ENCODE measurements at regions not wholly inside any gene's neighbourhood (a gene's known extent, or its start where the extent isn't known, plus 50 kb on each side); places are given as distances from the start of the nearest gene placed in this dataset.

GRCh38 chr6:113486199-113486598 lies 370.9 kb upstream of the MARCKS start:
- no peaks in the 10 kb centered on the region for H3K9me3 ChIP-seq (ENCODE audit: severe bottlenecking)
- no peak overlapping the region for H3K4me3 ChIP-seq (ENCODE audit: low read depth, low read length)
- H3K36me3 ChIP-seq, result no peaks in the 10 kb centered on the region
- no peaks in the 10 kb centered on the region for H3K27me3 ChIP-seq (ENCODE audit: insufficient read depth, low read depth, severe bottlenecking)
- no peak overlapping the region for H3K27ac ChIP-seq
- TF ChIP-seq CTCF (IDR thresholded peaks at IDR 0.05; ENCODE audit: low read depth, low read length), result no peak
- no peak for DNase-seq

GRCh38 chr6:113487489-113488058 lies 369.6 kb upstream of the MARCKS start:
- TF ChIP-seq CTCF (IDR thresholded peaks at IDR 0.05; ENCODE audit: low read depth, low read length), result no peak
- Histone ChIP-seq H3K36me3 (no peaks in the 10 kb centered on the region), H3K27ac (no peak overlapping the region), H3K4me3 (ENCODE audit: low read depth, low read length) (no peak overlapping the region), H3K9me3 (ENCODE audit: severe bottlenecking) (no peaks in the 10 kb centered on the region), H3K27me3 (ENCODE audit: insufficient read depth, low read depth, severe bottlenecking) (no peaks in the 10 kb centered on the region)
- DNase-seq, result no peak

- no peaks in the 10 kb centered on the region for H3K36me3 ChIP-seq
- H3K27ac ChIP-seq, result no peak overlapping the region
- H3K27me3 ChIP-seq (ENCODE audit: insufficient read depth, low read depth, severe bottlenecking), result no peaks in the 10 kb centered on the region
- H3K9me3 ChIP-seq (ENCODE audit: severe bottlenecking), result no peaks in the 10 kb centered on the region
- H3K4me3 ChIP-seq (ENCODE audit: low read depth, low read length), result no peak overlapping the region
- DNase-seq, result no peak
- TF ChIP-seq CTCF (IDR thresholded peaks at IDR 0.05; ENCODE audit: low read depth, low read length), result no peak
Observed at GRCh38 chr6:113488061-113488460, 369.1 kb upstream of the MARCKS start.

- DNase-seq, result no peak
- H3K27me3 ChIP-seq (ENCODE audit: insufficient read depth, low read depth, severe bottlenecking), result no peaks in the 10 kb centered on the region
- TF ChIP-seq CTCF (IDR thresholded peaks at IDR 0.05; ENCODE audit: low read depth, low read length), result peak; percentile 49
- H3K27ac ChIP-seq, result no peak overlapping the region
- no peaks in the 10 kb centered on the region for H3K36me3 ChIP-seq
- no peak overlapping the region for H3K4me3 ChIP-seq (ENCODE audit: low read depth, low read length)
- no peaks in the 10 kb centered on the region for H3K9me3 ChIP-seq (ENCODE audit: severe bottlenecking)
Observed at GRCh38 chr6:113488812-113489685, 368.1 kb upstream of the MARCKS start.

- no peak for DNase-seq
- H3K9me3 ChIP-seq (ENCODE audit: severe bottlenecking), result no peaks in the 10 kb centered on the region
- no peaks in the 10 kb centered on the region for H3K27me3 ChIP-seq (ENCODE audit: insufficient read depth, low read depth, severe bottlenecking)
- no peak for TF ChIP-seq CTCF (IDR thresholded peaks at IDR 0.05; ENCODE audit: low read depth, low read length)
- no peak overlapping the region for H3K27ac ChIP-seq
- H3K36me3 ChIP-seq, result no peaks in the 10 kb centered on the region
- H3K4me3 ChIP-seq (ENCODE audit: low read depth, low read length), result no peak overlapping the region
Observed at GRCh38 chr6:113489952-113490746, 367.0 kb upstream of the MARCKS start.

All from WERI-Rb-1 (cell line).